B cell (primary cell): ENCODE measurements at regions not wholly inside any gene's neighbourhood (a gene's known extent, or its start where the extent isn't known, plus 50 kb on each side); places are given as distances from the start of the nearest gene placed in this dataset.

ENCODE experiments used
- ATAC-seq: fragments of 200-7000 bp; cut with Tn5 transposase; one replicate; pipeline ENCODE4 v1.10.0; 2021; ENCODE audit warnings: low read depth, mild to moderate bottlenecking, moderate number of reproducible peaks, moderate library complexity
- CTCF ChIA-PET: fragments of 350-600 bp; sonication (Branson Sonifier 250); formaldehyde crosslinking; loops from one replicate; lab custom pipeline; 2021; ENCODE audit warnings: antibody characterized with exemption, inconsistent platforms; lab: Charles Lee
- POLR2A ChIA-PET: fragments of 350-600 bp; sonication (Branson Sonifier 250); formaldehyde crosslinking; loops from one replicate; lab custom pipeline; 2021; ENCODE audit warnings: antibody characterized with exemption; lab: Charles Lee
- DNase-seq: peaks from one replicate; pipeline ENCODE4 v3.0.0; 2013
- H2AFZ ChIP-seq: 2 replicates; pipeline ENCODE4 v1.6.1; 2012; ENCODE audit warnings: mild to moderate bottlenecking, low read depth, low read length; ENCODE audit not compliant: insufficient read depth, poor library complexity, severe bottlenecking
- H3K27ac ChIP-seq, 2 donors: 1 replicate in 1 of 2; 2 replicates in 1 of 2; pipeline ENCODE4 v1.5.1; 2012 to 2013; ENCODE audit warnings: low read length in 2 of 2, mild to moderate bottlenecking in 2 of 2, moderate library complexity in 1 of 2
- H3K27me3 ChIP-seq, 4 experiments: fragments of 200-600 bp in 1 of 4; sonication (generic) in 1 of 4; replicated peaks in 1 of 4; 1 replicate in 2 of 4; 2 replicates in 2 of 4; pipeline versions ENCODE4 v1.6.1 to v1.7.0; 2013 to 2016; ENCODE audit warnings: low read length in 3 of 4, mild to moderate bottlenecking in 2 of 4, mixed read lengths in 1 of 4, moderate library complexity in 1 of 4; ENCODE audit not compliant: insufficient read depth in 4 of 4, control insufficient read depth in 3 of 4; ENCODE audit errors: control extremely low read depth in 1 of 4
- H3K36me3 ChIP-seq, 2 experiments: replicated peaks in 1 of 2; 1 replicate in 1 of 2; 2 replicates in 1 of 2; pipeline versions ENCODE4 v1.6.1 to v1.7.1; 2013; ENCODE audit warnings: low read length in 1 of 2; ENCODE audit not compliant: insufficient read depth in 2 of 2, control insufficient read depth in 1 of 2; ENCODE audit errors: control extremely low read depth in 1 of 2, extremely low read depth in 1 of 2
- H3K4me1 ChIP-seq, 2 donors: fragments of 200-600 bp in 1 of 2; sonication (generic) in 1 of 2; 1 replicate in 1 of 2; 2 replicates in 1 of 2; pipeline versions ENCODE4 v1.5.1 to v1.6.1; 2013 to 2017; ENCODE audit warnings: low read length in 2 of 2; ENCODE audit not compliant: control insufficient read depth in 2 of 2, insufficient read depth in 2 of 2
- H3K4me2 ChIP-seq: replicated peaks from 2 replicates; pipeline ENCODE3; 2012; ENCODE audit warnings: mild to moderate bottlenecking, low read depth, low read length; ENCODE audit not compliant: poor library complexity, severe bottlenecking
- H3K4me3 ChIP-seq, 5 experiments: fragments of 200-600 bp in 1 of 5; sonication (generic) in 1 of 5; 1 replicate in 3 of 5; 2 replicates in 2 of 5; pipeline versions ENCODE4 v1.5.1 to v1.7.0; 2011 to 2016; ENCODE audit warnings: low read length in 4 of 5, mild to moderate bottlenecking in 4 of 5, low read depth in 2 of 5, control low read depth in 1 of 5, moderate library complexity in 1 of 5; ENCODE audit not compliant: insufficient read depth in 1 of 5; ENCODE audit errors: control extremely low read depth in 1 of 5, extremely low read depth in 1 of 5
- H3K79me2 ChIP-seq: fragments of 200-600 bp; sonication (generic); one replicate; pipeline ENCODE4 v1.6.0; 2016; ENCODE audit warnings: low read length; ENCODE audit not compliant: control insufficient read depth, insufficient read depth
- H3K9ac ChIP-seq: fragments of 200-600 bp; sonication (generic); 2 replicates; pipeline ENCODE4 v1.6.1; 2017; ENCODE audit warnings: mild to moderate bottlenecking, low read length, moderate library complexity
- H3K9me3 ChIP-seq, 3 donors: one replicate each; pipeline versions ENCODE4 v1.6.1 to v1.7.1; 2013; ENCODE audit warnings: low read length in 2 of 3; ENCODE audit not compliant: control insufficient read depth in 2 of 3, insufficient read depth in 1 of 3; ENCODE audit errors: control extremely low read depth in 1 of 3
- H4K20me1 ChIP-seq: 2 replicates; pipeline ENCODE4 v1.6.0; 2012; ENCODE audit warnings: mild to moderate bottlenecking, low read length; ENCODE audit not compliant: insufficient read depth, control insufficient read depth, poor library complexity, severe bottlenecking
- H3K27ac Mint-ChIP-seq: one replicate; pipeline ENCODE4 v1.8.0; 2021; ENCODE audit warnings: mixed read lengths
- H3K27me3 Mint-ChIP-seq: one replicate; pipeline ENCODE4 v1.8.0; 2021; ENCODE audit warnings: mixed read lengths
- H3K4me1 Mint-ChIP-seq: one replicate; pipeline ENCODE4 v1.8.0; 2021; ENCODE audit warnings: mixed read lengths
- H3K4me3 Mint-ChIP-seq: one replicate; pipeline ENCODE4 v1.8.0; 2021; ENCODE audit warnings: mixed read lengths
- H3K9me3 Mint-ChIP-seq: one replicate; pipeline ENCODE4 v1.8.0; 2022; ENCODE audit warnings: mixed read lengths; ENCODE audit not compliant: insufficient read depth
- CTCF ChIP-seq: fragments of 200-600 bp; IDR thresholded peaks from one replicate; pipeline ENCODE4 v1.8.0; 2022; ENCODE audit warnings: antibody characterized with exemption, mild to moderate bottlenecking
- EZH2 ChIP-seq: IDR thresholded peaks from 2 replicates; pipeline ENCODE4 v1.6.1; 2012; ENCODE audit warnings: borderline replicate concordance, low read depth, mild to moderate bottlenecking, moderate library complexity, low read length; ENCODE audit not compliant: insufficient read depth, poor library complexity, severe bottlenecking
- WGBS: methylation state at CpG from one replicate; pipeline ENCODE4 v1.1.5; 2013; ENCODE audit warnings: missing lambda C conversion rate; ENCODE audit not compliant: insufficient coverage; 5-methylcytosine and 5-hydroxymethylcytosine counted together
- intact Hi-C: fragments of 100-400 bp; cut with micrococcal nuclease; formaldehyde crosslinking; loops from one replicate; pipeline ENCODE4 v1.10.0; 2022

GRCh38 chr1:222247081-222247480 is 300.8 kb downstream of the HHIPL2 start:
- no peaks in the 10 kb centered on the region for H3K4me1 Mint-ChIP-seq
- Histone ChIP-seq H3K27ac (no peak overlapping the region), H3K9me3 (peaks cover 0 to 3% (median 0%) of the 10 kb centered on the region in 3 donors), H3K36me3 (no peaks in the 10 kb centered on the region), H3K27me3 (peaks cover 0 to 2% (median 0%) of the 10 kb centered on the region in 4 experiments), H3K4me3 (no peak overlapping the region), H2AFZ (no peak overlapping the region), H3K79me2 (no peaks in the 10 kb centered on the region), H3K4me2 (no peak overlapping the region), H3K9ac (no peak overlapping the region), H4K20me1 (no peaks in the 10 kb centered on the region), H3K4me1 (no peaks in the 10 kb centered on the region)
- H3K4me3 Mint-ChIP-seq: no peak overlapping the region
- no peaks in the 10 kb centered on the region for H3K9me3 Mint-ChIP-seq
- no peak overlapping the region for H3K27ac Mint-ChIP-seq
- intact Hi-C loops: no loop called here
- no peak for TF ChIP-seq CTCF
- WGBS: 71% methylated on average over 1 of the region's 1 CpG
- ATAC-seq: no peak
- no peak for DNase-seq
- ChIA-PET CTCF (no interaction called here), POLR2A (no interaction called here)
- H3K27me3 Mint-ChIP-seq: peaks cover 23% of the 10 kb centered on the region

GRCh38 chr1:222243902-222244301 is 304.0 kb downstream of the HHIPL2 start:
- no peak for TF ChIP-seq EZH2
- TF ChIP-seq CTCF: no peak
- Histone ChIP-seq H3K9me3 (peaks cover 0 to 3% (median 0%) of the 10 kb centered on the region in 3 donors), H3K27me3 (peaks cover 0 to 2% (median 0%) of the 10 kb centered on the region in 4 experiments), H3K79me2 (no peaks in the 10 kb centered on the region), H3K9ac (no peak overlapping the region), H4K20me1 (no peaks in the 10 kb centered on the region), H2AFZ (no peak overlapping the region), H3K4me1 (no peaks in the 10 kb centered on the region), H3K27ac (no peak overlapping the region), H3K4me3 (no peak overlapping the region), H3K4me2 (no peak overlapping the region), H3K36me3 (no peaks in the 10 kb centered on the region)
- Mint-ChIP-seq H3K9me3 (no peaks in the 10 kb centered on the region), H3K4me3 (no peak overlapping the region), H3K27ac (no peak overlapping the region), H3K4me1 (no peaks in the 10 kb centered on the region), H3K27me3 (peaks cover 23% of the 10 kb centered on the region)
- DNase-seq (no peak), ATAC-seq (no peak)
- CTCF ChIA-PET: no interaction called here
- intact Hi-C loops: no loop called here
- POLR2A ChIA-PET: no interaction called here
- 100% methylated on average over 1 of the region's 2 CpGs for WGBS
